Esophagus muscularis mucosa (tissue), 4 donors: ENCODE measurements at regions not wholly inside any gene's neighbourhood (a gene's known extent, or its start where the extent isn't known, plus 50 kb on each side); places are given as distances from the start of the nearest gene placed in this dataset.

Source experiments
- DNase-seq: peaks from one replicate; pipeline ENCODE4 v3.0.0-alpha.2; 2017; ENCODE audit errors: extremely low spot score
- H3K27ac ChIP-seq, 4 donors: fragments of 200-600 bp; sonication (generic); replicated peaks in 1 of 4; 1 replicate in 3 of 4; 2 replicates in 1 of 4; pipeline ENCODE4 v1.5.1; 2016 to 2019; ENCODE audit warnings: mild to moderate bottlenecking in 1 of 4
- H3K27me3 ChIP-seq, 4 donors: fragments of 200-600 bp; sonication (generic); one replicate each; pipeline versions ENCODE4 v1.5.1 to v1.6.0; 2016 to 2019
- H3K36me3 ChIP-seq, 4 donors: fragments of 200-600 bp; sonication (generic); one replicate each; pipeline ENCODE4 v1.5.1; 2016 to 2019
- H3K4me1 ChIP-seq, 4 donors: fragments of 200-600 bp; sonication (generic); one replicate each; pipeline ENCODE4 v1.5.1; 2016 to 2019
- H3K4me3 ChIP-seq, 4 donors: fragments of 200-600 bp; sonication (generic); 1 replicate in 2 of 4; 2 replicates in 2 of 4; pipeline ENCODE4 v1.5.1; 2016 to 2019; ENCODE audit warnings: mild to moderate bottlenecking in 4 of 4, moderate library complexity in 1 of 4
- H3K9me3 ChIP-seq, 4 donors: fragments of 200-600 bp; sonication (generic); 1 replicate in 3 of 4; 2 replicates in 1 of 4; pipeline ENCODE4 v1.5.1; 2016 to 2019
- EP300 ChIP-seq: sonication (generic); formaldehyde crosslinking; IDR thresholded peaks from one replicate; pipeline ENCODE4 v1.6.1; 2017; ENCODE audit warnings: antibody characterized with exemption
- POLR2A ChIP-seq: fragments of 450-650 bp; IDR thresholded peaks from one replicate; pipeline ENCODE4 v1.6.1; 2017; ENCODE audit warnings: antibody characterized with exemption, moderate library complexity, mild to moderate bottlenecking, low read depth
- POLR2AphosphoS5 ChIP-seq, 2 donors: sonication (generic); formaldehyde crosslinking; IDR thresholded peaks; one replicate each; pipeline ENCODE4 v1.6.1; 2017; ENCODE audit warnings: antibody characterized with exemption in 2 of 2
- WGBS: methylation state at CpG from one replicate; pipeline ENCODE4 v1.1.5; 2018; 5-methylcytosine and 5-hydroxymethylcytosine counted together
- intact Hi-C: fragments of 100-400 bp; cut with DNase I; formaldehyde crosslinking; loops from one replicate; pipeline ENCODE4 v1.15.1; 2023
- TF ChIP-seq, protein P1 (sequence below), 3 experiments: fragments of 200-600 bp in 2 of 3; fragments of 450-650 bp in 1 of 3; sonication (generic) in 2 of 3; IDR thresholded peaks; one replicate each; pipeline ENCODE4 v1.5.1; 2017 to 2019; ENCODE audit warnings: antibody characterized with exemption in 3 of 3, mild to moderate bottlenecking in 2 of 3, moderate library complexity in 1 of 3

DNA sequence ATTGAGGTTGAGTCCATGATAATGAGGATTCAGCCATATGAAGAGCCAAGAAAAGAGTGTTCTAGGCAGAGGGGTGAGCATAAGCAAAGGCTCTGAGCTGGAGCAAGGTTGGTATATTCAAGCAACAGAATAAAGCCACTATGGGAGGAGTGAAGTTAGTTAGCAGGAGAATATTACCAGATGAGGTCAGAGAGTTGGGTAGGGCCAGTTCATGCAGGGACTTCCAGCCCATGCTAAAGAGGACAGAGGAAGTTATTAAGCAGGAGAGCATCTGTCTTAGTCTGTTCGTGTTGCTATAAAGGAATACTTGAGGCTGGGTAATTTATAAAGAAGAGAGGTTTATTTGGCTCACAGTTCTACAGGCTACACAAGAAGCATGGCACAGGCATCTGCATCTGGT, 57.1 kb upstream of the ATG10 start:
- H3K27ac ChIP-seq: no peak overlapping the region
- no peaks in the 10 kb centered on the region for H3K27me3 ChIP-seq
- no peak for DNase-seq
- 75% methylated on average over 1 of the region's 1 CpG for WGBS
- no peaks in the 10 kb centered on the region for H3K4me1 ChIP-seq
- H3K36me3 ChIP-seq: no peaks in the 10 kb centered on the region
- TF ChIP-seq, protein P1, sequence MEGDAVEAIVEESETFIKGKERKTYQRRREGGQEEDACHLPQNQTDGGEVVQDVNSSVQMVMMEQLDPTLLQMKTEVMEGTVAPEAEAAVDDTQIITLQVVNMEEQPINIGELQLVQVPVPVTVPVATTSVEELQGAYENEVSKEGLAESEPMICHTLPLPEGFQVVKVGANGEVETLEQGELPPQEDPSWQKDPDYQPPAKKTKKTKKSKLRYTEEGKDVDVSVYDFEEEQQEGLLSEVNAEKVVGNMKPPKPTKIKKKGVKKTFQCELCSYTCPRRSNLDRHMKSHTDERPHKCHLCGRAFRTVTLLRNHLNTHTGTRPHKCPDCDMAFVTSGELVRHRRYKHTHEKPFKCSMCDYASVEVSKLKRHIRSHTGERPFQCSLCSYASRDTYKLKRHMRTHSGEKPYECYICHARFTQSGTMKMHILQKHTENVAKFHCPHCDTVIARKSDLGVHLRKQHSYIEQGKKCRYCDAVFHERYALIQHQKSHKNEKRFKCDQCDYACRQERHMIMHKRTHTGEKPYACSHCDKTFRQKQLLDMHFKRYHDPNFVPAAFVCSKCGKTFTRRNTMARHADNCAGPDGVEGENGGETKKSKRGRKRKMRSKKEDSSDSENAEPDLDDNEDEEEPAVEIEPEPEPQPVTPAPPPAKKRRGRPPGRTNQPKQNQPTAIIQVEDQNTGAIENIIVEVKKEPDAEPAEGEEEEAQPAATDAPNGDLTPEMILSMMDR (IDR thresholded peaks at IDR 0.05): no peak
- TF ChIP-seq POLR2A: no peak
- no peak for TF ChIP-seq POLR2AphosphoS5 (IDR thresholded peaks at IDR 0.05)
- TF ChIP-seq EP300: no peak
- no peaks in the 10 kb centered on the region for H3K9me3 ChIP-seq
- H3K4me3 ChIP-seq: no peak overlapping the region
- intact Hi-C loops: no loop called here

GRCh38 chr5:81912933-81913332, 58.9 kb upstream of the ATG10 start:
- Histone ChIP-seq H3K9me3 (no peaks in the 10 kb centered on the region), H3K27me3 (no peaks in the 10 kb centered on the region), H3K36me3 (no peaks in the 10 kb centered on the region), H3K27ac (no peak overlapping the region), H3K4me3 (no peak overlapping the region), H3K4me1 (peaks cover 0 to 12% (median 8%) of the 10 kb centered on the region in 4 donors)
- TF ChIP-seq, protein P1 (IDR thresholded peaks at IDR 0.05): no peak
- TF ChIP-seq POLR2A (no peak), EP300 (no peak), POLR2AphosphoS5 (IDR thresholded peaks at IDR 0.05) (no peak)
- intact Hi-C loops: no loop called here
- DNase-seq: no peak
- WGBS: 95% methylated on average over 8 of the region's 8 CpGs

DNA sequence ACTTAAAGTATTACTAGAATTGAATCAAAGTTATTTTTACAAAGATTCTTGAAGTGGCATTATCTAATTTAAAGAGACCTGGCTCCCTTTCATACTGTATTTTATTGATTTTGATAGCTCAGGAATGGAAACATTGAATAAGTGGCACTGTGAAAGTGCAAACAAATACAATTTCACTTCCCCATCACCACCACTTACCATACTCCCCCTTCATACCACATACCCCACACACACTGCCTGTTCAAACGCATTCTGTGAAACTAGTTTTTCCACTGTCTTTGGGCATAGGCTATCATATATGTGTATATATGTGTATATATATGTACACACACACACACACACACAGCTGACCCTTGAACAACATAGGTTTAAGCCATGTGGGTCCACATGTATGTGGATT, 62.1 kb upstream of the ATG10 start:
- Histone ChIP-seq H3K4me1 (peaks cover 0 to 17% (median 13%) of the 10 kb centered on the region in 4 donors), H3K4me3 (no peak overlapping the region), H3K36me3 (no peaks in the 10 kb centered on the region), H3K27me3 (no peaks in the 10 kb centered on the region), H3K9me3 (no peaks in the 10 kb centered on the region), H3K27ac (no peak overlapping the region)
- intact Hi-C loops: no loop called here
- no peak for DNase-seq
- 90% methylated on average over 1 of the region's 1 CpG for WGBS
- no peak for TF ChIP-seq POLR2A
- no peak for TF ChIP-seq POLR2AphosphoS5 (IDR thresholded peaks at IDR 0.05)
- TF ChIP-seq, protein P1 (IDR thresholded peaks at IDR 0.05): no peak
- TF ChIP-seq EP300: no peak

DNA sequence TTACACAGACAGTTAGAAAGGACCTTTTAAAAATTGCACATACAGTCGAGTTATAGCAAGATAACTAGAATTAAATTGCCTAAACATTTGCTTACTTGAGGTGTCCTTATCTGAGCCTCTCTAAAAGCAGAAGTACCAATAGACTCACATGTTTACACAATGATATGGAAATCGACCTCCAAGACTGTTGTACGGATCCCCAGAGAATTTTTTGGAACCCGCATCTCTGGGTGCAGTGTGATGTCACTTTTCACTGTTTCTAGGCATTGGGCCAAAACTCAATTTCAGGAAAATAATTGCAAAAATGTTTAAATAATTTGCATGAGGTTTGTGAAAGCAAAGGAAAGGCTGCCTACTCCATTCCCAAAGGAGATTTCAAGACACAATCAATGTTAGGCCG, 63.1 kb upstream of the ATG10 start:
- whole genome bisulfite sequencing: 46% methylated on average over 5 of the region's 5 CpGs
- Histone ChIP-seq H3K4me1 (peaks cover 0 to 17% (median 13%) of the 10 kb centered on the region in 4 donors), H3K9me3 (no peaks in the 10 kb centered on the region), H3K4me3 (no peak overlapping the region), H3K36me3 (no peaks in the 10 kb centered on the region), H3K27ac (peak overlapping the region in 3 of 4 donors; percentile 35 to 59 (median 51)), H3K27me3 (no peaks in the 10 kb centered on the region)
- no peak for DNase-seq
- TF ChIP-seq EP300: no peak
- TF ChIP-seq POLR2AphosphoS5 (IDR thresholded peaks at IDR 0.05): no peak
- no peak for TF ChIP-seq POLR2A
- TF ChIP-seq, protein P1 (IDR thresholded peaks at IDR 0.05): no peak
- intact Hi-C loops: no loop called here

DNA sequence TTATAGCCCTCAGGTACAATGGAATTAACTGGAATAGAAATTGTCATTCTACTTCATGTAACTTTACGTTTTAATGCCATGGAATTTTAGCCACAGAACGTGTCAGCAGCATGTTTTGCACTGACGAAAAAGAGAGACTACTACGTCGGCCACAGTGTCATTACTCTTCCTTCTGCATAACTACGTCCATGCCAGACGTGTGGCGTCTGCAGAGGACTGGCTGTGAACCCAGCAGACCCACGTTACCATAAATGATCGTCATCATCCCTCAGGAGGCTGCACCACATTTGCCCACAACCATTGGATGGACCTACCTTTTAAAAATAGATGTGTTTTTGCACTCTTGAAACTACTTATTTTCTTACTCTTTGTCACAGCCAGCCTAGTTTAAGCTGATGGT, 63.8 kb upstream of the ATG10 start:
- no peaks in the 10 kb centered on the region for H3K27me3 ChIP-seq
- 58% methylated on average over 10 of the region's 10 CpGs for WGBS
- H3K36me3 ChIP-seq: no peaks in the 10 kb centered on the region
- peaks cover 0 to 17% (median 13%) of the 10 kb centered on the region in 4 donors for H3K4me1 ChIP-seq
- H3K27ac ChIP-seq: peak overlapping the region in 3 of 4 donors; percentile 35 to 59 (median 51)
- TF ChIP-seq, protein P1 (IDR thresholded peaks at IDR 0.05): no peak
- TF ChIP-seq POLR2AphosphoS5 (IDR thresholded peaks at IDR 0.05) (peak in 1 of 2 donors; percentile 15), EP300 (peak; percentile 81), POLR2A (no peak)
- intact Hi-C loops: no loop called here
- DNase-seq: no peak
- H3K9me3 ChIP-seq: no peaks in the 10 kb centered on the region
- H3K4me3 ChIP-seq: no peak overlapping the region
